NCI-H2081 treated with DMSO at 0.1 percent for 48 hours (cell line): ENCODE measurements at regions not wholly inside any gene's neighbourhood (a gene's known extent, or its start where the extent isn't known, plus 50 kb on each side); places are given as distances from the start of the nearest gene placed in this dataset.
"Not testable (repeated sequence)": the region's sequence is repeated elsewhere in the genome, so short reads cannot be mapped to it uniquely, and the experiment has no call there.

ENCODE experiments used
- DNase-seq: peaks from one replicate; lab custom pipeline; 2025; lab: John Stamatoyannopoulos, UW

GRCh38 chr13:59352600-59352999, 811.1 kb downstream of the DIAPH3 start:
- DNase-seq = no peak

DNA sequence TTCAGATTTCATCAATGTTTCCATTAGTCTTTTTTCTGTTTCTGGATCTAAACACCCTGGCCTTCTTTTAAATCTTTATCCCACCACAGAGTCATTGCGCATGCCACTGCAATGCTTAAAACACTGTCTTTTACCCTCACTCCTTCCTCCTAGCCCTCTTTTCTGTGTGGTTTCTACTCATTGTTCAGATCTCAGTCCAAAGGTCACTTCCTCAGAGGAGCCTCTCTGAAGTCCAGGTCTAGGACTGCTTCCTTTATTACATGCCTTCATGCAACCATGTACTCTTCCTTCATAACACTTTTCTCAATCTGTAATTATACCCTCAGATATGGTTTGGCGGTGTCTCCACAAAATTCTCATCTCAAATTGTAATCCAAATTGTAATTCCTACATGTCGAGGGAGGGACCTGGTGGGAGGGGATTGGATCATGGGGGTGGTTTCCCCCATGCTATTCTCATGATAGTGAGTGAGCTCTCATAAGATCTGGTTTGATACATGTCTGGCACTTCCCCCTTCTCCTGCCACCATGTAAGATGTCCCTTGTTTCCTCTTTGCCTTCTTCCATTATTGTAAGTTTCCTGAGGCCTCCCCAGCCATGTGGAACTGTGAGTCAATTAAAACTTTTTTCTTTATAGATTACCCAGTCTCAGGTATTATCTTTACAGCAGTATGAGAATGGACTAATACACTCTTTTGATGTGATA, 808.9 kb downstream of the DIAPH3 start:
- no peak for DNase-seq

DNA sequence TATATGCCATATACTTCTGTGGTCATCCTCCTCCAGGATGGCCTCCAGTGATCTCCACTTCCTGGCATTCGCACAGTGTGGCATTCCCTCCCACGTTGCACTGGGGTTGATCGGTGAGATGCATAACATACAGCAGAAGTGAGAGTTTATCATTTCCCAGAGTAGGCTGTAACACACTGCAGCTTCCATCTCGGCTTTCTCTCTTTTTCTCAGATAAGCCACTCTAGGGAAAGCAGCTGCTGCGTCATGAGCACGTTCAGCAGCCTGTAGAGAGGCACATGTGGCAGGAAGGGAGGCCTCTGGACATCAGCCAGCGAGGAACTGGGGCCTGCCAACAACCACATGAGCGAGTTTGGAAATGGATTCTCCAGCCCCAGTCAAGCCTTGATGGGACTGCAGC, 807.1 kb downstream of the DIAPH3 start:
- peak; percentile 20 for DNase-seq

DNA sequence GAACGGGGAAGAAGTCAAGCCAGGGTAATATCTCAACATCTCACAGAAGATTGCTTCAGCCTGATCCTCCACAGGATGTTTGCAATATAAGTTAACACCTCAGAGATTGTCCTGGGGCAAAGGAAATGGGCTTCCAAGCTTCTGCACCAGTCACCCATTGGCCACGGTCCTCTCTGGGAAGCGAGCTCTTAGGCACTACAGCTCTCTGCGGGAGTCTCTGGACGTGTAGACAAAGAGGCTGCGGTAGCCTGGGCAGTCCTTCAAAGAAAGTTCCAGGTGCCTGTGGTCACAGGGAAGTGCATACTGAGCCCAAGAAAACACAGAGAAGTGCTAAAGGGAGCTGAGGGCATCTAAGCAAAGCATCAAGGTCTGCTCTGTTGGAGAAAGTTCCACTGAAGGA, 805.7 kb downstream of the DIAPH3 start:
- DNase-seq = no peak

- DNase-seq = no peak
Measured at GRCh38 chr13:59360108-59360507, 803.6 kb downstream of the DIAPH3 start.

DNA sequence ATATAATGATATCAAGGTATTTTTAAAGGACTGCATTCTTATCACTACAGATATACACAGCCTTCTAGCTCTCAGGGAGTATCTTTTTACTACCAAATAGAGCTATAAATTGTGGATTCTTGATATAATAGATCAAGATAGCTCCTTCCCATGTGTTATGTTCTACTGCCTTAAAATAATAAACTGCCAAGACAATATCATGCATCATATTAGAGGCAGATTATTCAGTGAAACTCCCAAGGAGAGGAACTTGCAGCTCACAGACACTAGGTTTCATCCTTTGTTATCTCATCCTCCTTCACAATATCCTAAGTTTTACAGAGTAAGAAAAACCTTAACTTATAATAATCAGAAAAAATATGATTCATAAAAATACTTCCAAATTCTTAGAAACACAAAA, 802.8 kb downstream of the DIAPH3 start:
- no peak for DNase-seq

GRCh38 chr13:59363313-59363712, 800.4 kb downstream of the DIAPH3 start:
- no peak for DNase-seq

DNA sequence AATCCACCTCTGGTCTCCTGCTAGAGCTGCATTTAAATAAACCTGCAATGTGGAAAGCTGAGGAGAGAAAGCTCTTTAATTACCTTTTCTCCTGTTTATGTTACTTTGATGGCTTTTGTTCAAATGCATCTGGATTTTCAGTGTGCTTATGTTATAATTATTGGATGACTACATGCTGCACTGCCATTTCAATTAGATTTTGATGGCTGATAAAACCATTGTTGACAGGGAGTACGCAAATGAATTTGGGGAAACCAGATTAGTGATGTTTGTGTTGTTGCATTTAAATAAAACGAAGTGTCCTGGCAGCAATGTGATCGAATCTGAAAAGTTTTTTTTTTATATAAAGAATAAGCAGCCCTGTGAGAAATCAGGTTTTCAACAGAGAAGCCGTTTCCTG, 799.8 kb downstream of the DIAPH3 start:
- DNase-seq = no peak

GRCh38 chr13:59364641-59365085, 799.1 kb downstream of the DIAPH3 start:
- DNase-seq = no peak

DNA sequence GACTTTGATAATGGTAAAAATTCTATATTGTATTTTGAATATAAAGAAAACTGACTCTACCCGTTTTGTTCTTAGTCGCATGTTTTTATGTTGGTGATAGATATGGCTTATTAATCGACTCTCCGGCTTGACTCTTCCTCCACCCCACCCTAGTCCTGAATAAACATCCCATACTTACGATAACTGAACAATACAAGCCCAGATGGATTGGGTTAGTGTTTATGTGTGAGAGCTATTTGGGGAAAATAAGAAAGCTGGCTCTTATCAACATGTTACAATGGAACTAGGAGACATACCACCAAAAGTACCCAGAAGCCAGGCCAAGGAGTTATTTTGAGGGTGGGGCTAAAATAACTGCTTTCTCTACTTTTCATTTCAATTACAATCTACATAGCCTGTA, 796.3 kb downstream of the DIAPH3 start:
- DNase-seq = no peak

DNA sequence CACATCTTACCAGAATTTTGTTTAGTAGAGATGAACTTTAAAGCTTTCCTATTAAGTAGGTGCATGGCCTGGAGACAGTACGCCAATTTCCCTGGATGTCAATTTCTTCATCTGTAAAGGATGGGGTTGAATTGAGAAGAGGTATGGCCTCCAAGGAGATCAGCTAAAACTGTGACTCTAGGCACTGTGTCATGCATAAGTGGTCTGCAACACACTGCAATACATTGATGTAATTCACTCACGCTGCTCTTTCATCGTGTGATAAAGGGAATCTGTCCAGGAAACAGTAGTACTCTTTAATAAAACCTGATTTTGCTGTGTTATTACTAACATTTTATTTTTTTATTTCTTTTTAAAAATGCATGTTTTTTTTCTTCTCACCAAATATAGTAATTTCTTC, 795.8 kb downstream of the DIAPH3 start:
- DNase-seq = no peak

- no peak for DNase-seq
Measured at GRCh38 chr13:59368693-59369092, 795.0 kb downstream of the DIAPH3 start.

DNA sequence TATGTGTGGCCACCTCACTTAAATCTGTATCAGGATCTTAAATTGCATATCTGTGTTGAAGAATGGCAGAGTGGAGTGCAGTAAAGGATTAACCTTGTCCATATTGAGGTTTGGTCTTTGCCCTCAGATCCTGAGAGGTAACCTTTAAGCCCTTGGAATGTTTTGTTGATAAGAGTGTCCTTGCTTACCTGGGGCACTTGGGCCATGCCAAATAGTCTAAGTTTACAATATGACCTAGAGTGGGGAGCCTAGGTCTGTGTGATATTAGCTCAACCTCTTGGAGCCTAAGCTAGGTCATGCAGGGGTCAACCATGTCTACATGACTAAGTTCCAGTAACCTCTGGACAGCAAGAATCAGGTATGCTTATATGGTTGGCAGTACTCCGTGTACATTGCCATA, 792.5 kb downstream of the DIAPH3 start:
- no peak for DNase-seq

DNA sequence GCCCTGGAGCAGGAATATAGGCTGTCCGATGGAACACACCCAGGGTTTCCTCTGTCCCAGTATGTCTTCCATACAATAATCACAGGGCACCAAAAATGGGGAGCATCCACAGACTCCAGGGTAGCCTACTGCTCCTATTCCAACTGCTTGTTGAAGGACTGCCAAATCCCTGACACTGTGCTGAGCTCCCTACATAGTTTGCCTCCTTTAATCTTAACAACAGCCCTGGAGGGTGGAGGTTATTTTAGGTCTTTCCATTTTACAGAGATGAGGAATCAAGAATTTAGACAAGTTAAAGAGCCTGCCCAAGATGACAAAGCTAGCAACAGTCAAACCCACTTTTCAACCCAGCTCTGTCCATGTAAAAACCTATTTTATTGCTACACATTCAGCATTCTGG, 790.4 kb downstream of the DIAPH3 start:
- no peak for DNase-seq

DNA sequence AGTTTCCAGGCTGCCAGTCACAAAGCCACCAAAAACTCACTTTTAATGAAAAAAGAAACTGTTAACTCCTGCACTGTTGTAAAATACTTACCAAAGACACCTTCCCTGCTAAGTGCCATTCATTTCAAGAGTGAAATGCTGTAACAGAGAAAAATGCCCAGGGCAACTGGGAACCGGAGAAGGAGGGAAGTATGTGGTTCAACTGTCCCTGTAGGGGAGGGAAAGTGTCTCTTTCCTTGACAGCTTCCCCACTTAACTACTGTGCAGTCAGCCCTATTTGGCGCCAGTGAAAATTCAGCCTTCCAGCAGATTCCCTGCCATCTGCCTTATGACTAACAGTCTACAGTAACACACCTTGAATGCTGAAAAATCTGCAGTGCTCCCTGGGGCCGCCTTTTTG, 789.0 kb downstream of the DIAPH3 start:
- DNase-seq = no peak

GRCh38 chr13:59384154-59384553, 779.6 kb downstream of the DIAPH3 start:
- DNase-seq = no peak

GRCh38 chr13:59391696-59392095, 772.0 kb downstream of the DIAPH3 start:
- DNase-seq = peak; percentile 22

GRCh38 chr13:59392328-59392727, 771.4 kb downstream of the DIAPH3 start:
- no peak for DNase-seq

- no peak for DNase-seq
Measured at GRCh38 chr13:59394496-59394895, 769.2 kb downstream of the DIAPH3 start.

DNA sequence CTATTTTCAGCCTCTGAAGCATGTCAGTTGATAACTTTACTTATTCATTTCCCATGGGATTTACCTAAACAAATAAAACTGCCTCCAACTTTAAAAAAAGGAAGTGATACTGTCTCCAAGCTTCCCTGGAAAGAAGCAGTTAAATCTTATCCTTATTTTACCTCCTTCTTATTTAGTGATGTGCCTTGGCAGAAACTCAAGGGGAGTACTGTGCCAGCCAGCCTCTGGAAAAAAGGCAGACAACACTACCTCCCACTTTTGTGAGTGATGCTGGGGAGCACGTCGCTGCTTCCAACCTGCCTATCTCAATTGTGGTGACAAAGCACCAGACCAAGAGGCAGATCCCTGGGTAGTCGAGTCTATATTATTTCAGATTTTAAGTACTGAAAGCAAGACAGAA, 765.6 kb downstream of the DIAPH3 start:
- DNase-seq = no peak

DNA sequence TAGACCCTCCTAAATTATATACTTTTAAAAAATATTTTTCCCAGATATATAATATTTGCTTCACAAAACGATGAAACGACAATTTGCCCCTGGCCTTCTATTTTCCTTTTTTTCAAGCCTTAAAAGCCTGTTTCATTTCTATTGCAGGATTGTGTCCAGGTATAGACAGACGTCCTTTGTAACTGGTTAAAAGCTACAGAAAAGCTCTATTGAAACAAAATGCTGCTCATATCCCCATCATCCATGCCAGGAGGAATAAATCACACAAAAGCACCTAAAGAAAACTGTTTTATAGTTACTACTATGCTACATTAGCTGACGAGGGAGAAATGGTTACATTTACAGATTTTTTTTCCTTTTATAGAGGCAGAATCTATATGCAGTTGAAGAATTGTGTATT, 765.1 kb downstream of the DIAPH3 start:
- no peak for DNase-seq

- no peak for DNase-seq
Measured at GRCh38 chr13:59399513-59399912, 764.2 kb downstream of the DIAPH3 start.

DNA sequence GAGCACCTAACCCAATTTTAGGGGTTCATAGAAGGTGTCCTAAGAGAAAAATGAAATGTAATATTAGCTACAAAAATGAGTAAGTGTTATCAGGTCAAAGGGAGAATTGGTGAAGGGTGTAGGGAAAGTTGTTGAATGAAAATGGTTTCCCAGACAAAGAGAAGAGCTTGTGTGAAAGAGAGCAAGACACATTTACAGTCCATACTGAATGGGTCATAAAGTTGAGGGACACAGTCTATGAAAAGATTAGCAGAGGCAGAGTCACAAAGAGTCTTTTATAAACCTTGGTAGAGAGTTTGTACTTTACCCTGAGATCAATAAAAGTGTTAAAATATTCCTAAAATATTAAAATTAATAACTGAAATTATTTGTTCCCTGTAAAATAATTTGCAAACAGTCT, 759.4 kb downstream of the DIAPH3 start:
- no peak for DNase-seq

- DNase-seq = not testable (repeated sequence)
Measured at GRCh38 chr13:59407251-59407650, 756.5 kb downstream of the DIAPH3 start.
